Epithelial cell of esophagus (primary cell): ENCODE measurements at regions not wholly inside any gene's neighbourhood (a gene's known extent, or its start where the extent isn't known, plus 50 kb on each side); places are given as distances from the start of the nearest gene placed in this dataset.

Source experiments
- DNase-seq: peaks from one replicate; pipeline ENCODE4 v3.0.0; 2010; ENCODE audit warnings: low read depth
- H3K4me3 ChIP-seq: 2 replicates; pipeline ENCODE4 v1.5.1; 2011; ENCODE audit warnings: mild to moderate bottlenecking, low read length, control low read depth
- CTCF ChIP-seq: IDR thresholded peaks from 2 replicates; pipeline ENCODE4 v1.5.1; 2011; ENCODE audit warnings: low read depth, mild to moderate bottlenecking, low read length, control low read depth, inconsistent platforms; ENCODE audit not compliant: insufficient read depth; ENCODE audit errors: missing control alignments

GRCh38 chr1:218778257-218779126 is 395.2 kb upstream of the LYPLAL1 start:
- no peak overlapping the region for H3K4me3 ChIP-seq
- DNase-seq, result no peak
- TF ChIP-seq CTCF, result no peak

GRCh38 chr1:218779341-218780100 is 394.2 kb upstream of the LYPLAL1 start:
- peak; percentile 17 for DNase-seq
- H3K4me3 ChIP-seq, result no peak overlapping the region
- no peak for TF ChIP-seq CTCF

GRCh38 chr1:218783131-218783530 is 390.5 kb upstream of the LYPLAL1 start:
- no peak for DNase-seq
- H3K4me3 ChIP-seq, result no peak overlapping the region
- TF ChIP-seq CTCF, result no peak

GRCh38 chr1:218783916-218784315 is 389.8 kb upstream of the LYPLAL1 start:
- no peak overlapping the region for H3K4me3 ChIP-seq
- no peak for TF ChIP-seq CTCF
- no peak for DNase-seq

GRCh38 chr1:218785928-218786327 is 387.8 kb upstream of the LYPLAL1 start:
- no peak for TF ChIP-seq CTCF
- DNase-seq, result no peak
- H3K4me3 ChIP-seq, result no peak overlapping the region

- H3K4me3 ChIP-seq, result no peak overlapping the region
- no peak for TF ChIP-seq CTCF
- no peak for DNase-seq
These were observed 385.9 kb upstream of the LYPLAL1 start for GRCh38 chr1:218787826-218788225.
